ENCODE measurements at regions not wholly inside any gene's neighbourhood (a gene's known extent, or its start where the extent isn't known, plus 50 kb on each side); places are given as distances from the start of the nearest gene placed in this dataset.

- Mint-ChIP-seq H3K4me1 (ENCODE audit: low read depth, unreplicated experiment) (peaks cover 10% of the 10 kb centered on the region), H3K36me3 (ENCODE audit: low read depth, unreplicated experiment) (no peaks in the 10 kb centered on the region), H3K4me3 (ENCODE audit: unreplicated experiment) (no peak overlapping the region), H3K27me3 (ENCODE audit: low read depth, unreplicated experiment) (no peaks in the 10 kb centered on the region), H3K9me3 (ENCODE audit: unreplicated experiment) (no peaks in the 10 kb centered on the region), H3K27ac (ENCODE audit: unreplicated experiment) (no peak overlapping the region)
- no peaks in the 10 kb centered on the region for H3K4me1 ChIP-seq (ENCODE audit: insufficient read depth, low read length)
- TF ChIP-seq CTCF (IDR thresholded peaks at IDR 0.05; ENCODE audit: insufficient read depth, low read depth, low read length): no peak
- no peak for TF ChIP-seq EZH2 (IDR thresholded peaks at IDR 0.05; ENCODE audit: insufficient read depth, low read length)
- no peaks in the 10 kb centered on the region for H3K9me3 ChIP-seq (ENCODE audit: insufficient read depth, low read depth, low read length)
- no peak overlapping the region for H3K4me3 ChIP-seq (ENCODE audit: insufficient read depth, low read depth, low read length)
- DNase-seq (ENCODE audit: low read depth) (no peak), FAIRE-seq (no peak)
- no peak overlapping the region for H3K4me2 ChIP-seq (ENCODE audit: low read length)
- no peak overlapping the region for H3K9ac ChIP-seq (ENCODE audit: low read length)
- no peaks in the 10 kb centered on the region for H3K36me3 ChIP-seq (ENCODE audit: insufficient read depth, low read length)
- no peak overlapping the region for H3K27ac ChIP-seq (ENCODE audit: low read depth, low read length)
- H4K20me1 ChIP-seq (ENCODE audit: insufficient read depth, low read length): no peaks in the 10 kb centered on the region
- no peaks in the 10 kb centered on the region for H3K27me3 ChIP-seq (ENCODE audit: insufficient read depth, low read length)
- no peaks in the 10 kb centered on the region for H3K79me2 ChIP-seq (ENCODE audit: insufficient read depth, low read length)
- H2AFZ ChIP-seq (ENCODE audit: low read depth, low read length): no peak overlapping the region
These were observed 413.8 kb upstream of the SOX5 start for GRCh38 chr12:24363177-24363754.

- Histone ChIP-seq H3K79me2 (ENCODE audit: insufficient read depth, low read length) (no peaks in the 10 kb centered on the region), H3K9me3 (ENCODE audit: insufficient read depth, low read depth, low read length) (no peaks in the 10 kb centered on the region), H3K4me1 (ENCODE audit: insufficient read depth, low read length) (no peaks in the 10 kb centered on the region), H3K9ac (ENCODE audit: low read length) (no peak overlapping the region), H3K27me3 (ENCODE audit: insufficient read depth, low read length) (no peaks in the 10 kb centered on the region), H4K20me1 (ENCODE audit: insufficient read depth, low read length) (no peaks in the 10 kb centered on the region), H3K36me3 (ENCODE audit: insufficient read depth, low read length) (no peaks in the 10 kb centered on the region), H3K27ac (ENCODE audit: low read depth, low read length) (no peak overlapping the region), H3K4me2 (ENCODE audit: low read length) (no peak overlapping the region), H2AFZ (ENCODE audit: low read depth, low read length) (no peak overlapping the region), H3K4me3 (ENCODE audit: insufficient read depth, low read depth, low read length) (no peak overlapping the region)
- Mint-ChIP-seq H3K36me3 (ENCODE audit: low read depth, unreplicated experiment) (no peaks in the 10 kb centered on the region), H3K27me3 (ENCODE audit: low read depth, unreplicated experiment) (no peaks in the 10 kb centered on the region), H3K27ac (ENCODE audit: unreplicated experiment) (no peak overlapping the region), H3K4me3 (ENCODE audit: unreplicated experiment) (no peak overlapping the region), H3K9me3 (ENCODE audit: unreplicated experiment) (no peaks in the 10 kb centered on the region), H3K4me1 (ENCODE audit: low read depth, unreplicated experiment) (peaks cover 10% of the 10 kb centered on the region)
- TF ChIP-seq EZH2 (IDR thresholded peaks at IDR 0.05; ENCODE audit: insufficient read depth, low read length): no peak
- DNase-seq (ENCODE audit: low read depth) (no peak), FAIRE-seq (no peak)
These were observed 412.6 kb upstream of the SOX5 start for GRCh38 chr12:24361877-24362580.

GRCh38 chr12:24360907-24361306, 411.4 kb upstream of the SOX5 start:
- FAIRE-seq (no peak), DNase-seq (ENCODE audit: low read depth) (peak; percentile 27)
- Histone ChIP-seq H3K4me3 (ENCODE audit: insufficient read depth, low read depth, low read length) (no peak overlapping the region), H3K4me1 (ENCODE audit: insufficient read depth, low read length) (no peaks in the 10 kb centered on the region), H4K20me1 (ENCODE audit: insufficient read depth, low read length) (no peaks in the 10 kb centered on the region), H3K27ac (ENCODE audit: low read depth, low read length) (no peak overlapping the region), H3K4me2 (ENCODE audit: low read length) (no peak overlapping the region), H3K9me3 (ENCODE audit: insufficient read depth, low read depth, low read length) (no peaks in the 10 kb centered on the region), H3K36me3 (ENCODE audit: insufficient read depth, low read length) (no peaks in the 10 kb centered on the region), H3K79me2 (ENCODE audit: insufficient read depth, low read length) (no peaks in the 10 kb centered on the region), H3K9ac (ENCODE audit: low read length) (no peak overlapping the region), H2AFZ (ENCODE audit: low read depth, low read length) (no peak overlapping the region), H3K27me3 (ENCODE audit: insufficient read depth, low read length) (no peaks in the 10 kb centered on the region)
- no peaks in the 10 kb centered on the region for H3K36me3 Mint-ChIP-seq (ENCODE audit: low read depth, unreplicated experiment)
- no peak overlapping the region for H3K4me3 Mint-ChIP-seq (ENCODE audit: unreplicated experiment)
- H3K9me3 Mint-ChIP-seq (ENCODE audit: unreplicated experiment): no peaks in the 10 kb centered on the region
- H3K27me3 Mint-ChIP-seq (ENCODE audit: low read depth, unreplicated experiment): no peaks in the 10 kb centered on the region
- TF ChIP-seq EZH2 (IDR thresholded peaks at IDR 0.05; ENCODE audit: insufficient read depth, low read length) (no peak), CTCF (IDR thresholded peaks at IDR 0.05; ENCODE audit: insufficient read depth, low read depth, low read length) (no peak)
- peak overlapping the region; percentile 1 for H3K27ac Mint-ChIP-seq (ENCODE audit: unreplicated experiment)
- H3K4me1 Mint-ChIP-seq (ENCODE audit: low read depth, unreplicated experiment): peaks cover 10% of the 10 kb centered on the region
